HG03439 (cell line): ENCODE measurements at regions not wholly inside any gene's neighbourhood (a gene's known extent, or its start where the extent isn't known, plus 50 kb on each side); places are given as distances from the start of the nearest gene placed in this dataset.
"Not testable (repeated sequence)": the region's sequence is repeated elsewhere in the genome, so short reads cannot be mapped to it uniquely, and the experiment has no call there.

Experiments
- ATAC-seq: cut with Tn5 transposase; IDR thresholded peaks from one replicate; pipeline ENCODE4 v1.9.1; 2021; ENCODE audit warnings: mild to moderate bottlenecking, moderate library complexity; ENCODE audit not compliant: unreplicated experiment

- ATAC-seq, result not testable (repeated sequence)
These were observed 185.8 kb upstream of the MEIS1 start for GRCh38 chr2:66249089-66249488.

GRCh38 chr2:66243809-66244208 is 191.1 kb upstream of the MEIS1 start:
- not testable (repeated sequence) for ATAC-seq

GRCh38 chr2:66242888-66243287 is 192.0 kb upstream of the MEIS1 start:
- not testable (repeated sequence) for ATAC-seq

GRCh38 chr2:66242099-66242789 is 192.7 kb upstream of the MEIS1 start:
- ATAC-seq, result no peak

- no peak for ATAC-seq
These were observed 194.6 kb upstream of the MEIS1 start for GRCh38 chr2:66240286-66240685.

- ATAC-seq, result no peak
These were observed 195.3 kb upstream of the MEIS1 start for GRCh38 chr2:66239655-66240054.

GRCh38 chr2:66237803-66238379 is 197.0 kb upstream of the MEIS1 start:
- no peak for ATAC-seq

GRCh38 chr2:66236816-66237802 is 197.8 kb upstream of the MEIS1 start:
- ATAC-seq, result no peak

- no peak for ATAC-seq
These were observed 198.7 kb upstream of the MEIS1 start for GRCh38 chr2:66236067-66236685.

GRCh38 chr2:66235428-66235827 is 199.5 kb upstream of the MEIS1 start:
- no peak for ATAC-seq

GRCh38 chr2:66233981-66234380 is 200.9 kb upstream of the MEIS1 start:
- no peak for ATAC-seq

- no peak for ATAC-seq
These were observed 206.8 kb upstream of the MEIS1 start for GRCh38 chr2:66228128-66228547.

GRCh38 chr2:66217039-66217585 is 217.8 kb upstream of the MEIS1 start:
- no peak for ATAC-seq

- ATAC-seq, result no peak
These were observed 222.2 kb upstream of the MEIS1 start for GRCh38 chr2:66212749-66213148.

- no peak for ATAC-seq
These were observed 232.3 kb upstream of the MEIS1 start for GRCh38 chr2:66202586-66202985.

GRCh38 chr2:66201242-66201641 is 233.7 kb upstream of the MEIS1 start:
- no peak for ATAC-seq

GRCh38 chr2:66198873-66199272 is 236.1 kb upstream of the MEIS1 start:
- no peak for ATAC-seq

GRCh38 chr2:66192888-66193287 is 242.0 kb upstream of the MEIS1 start:
- ATAC-seq, result no peak

- ATAC-seq, result no peak
These were observed 243.6 kb upstream of the MEIS1 start for GRCh38 chr2:66191311-66191710.

GRCh38 chr2:66189553-66189952 is 245.4 kb upstream of the MEIS1 start:
- no peak for ATAC-seq

GRCh38 chr2:66186537-66186936 is 248.4 kb upstream of the MEIS1 start:
- ATAC-seq, result no peak
